Panc1 (cell line): ENCODE measurements at regions not wholly inside any gene's neighbourhood (a gene's known extent, or its start where the extent isn't known, plus 50 kb on each side); places are given as distances from the start of the nearest gene placed in this dataset.
A peak's percentile ranks its signal among the peaks of the same experiment; 100 is the strongest.

Experiments used
- ATAC-seq: fragments of 200-7000 bp; cut with Tn5 transposase; 2 replicates; pipeline ENCODE4 v1.9.1; 2020; ENCODE audit warnings: mild to moderate bottlenecking, moderate library complexity
- BruUV-seq: library from RNA; stranded (reverse); fragments of 400-500 nt; replicated peaks from 2 replicates; lab custom pipeline; 2021; lab: Mats Ljungman, UMichigan
- CTCF ChIA-PET: fragments of 300-600 bp; sonication (Branson Sonifier 250); formaldehyde crosslinking; loops from one replicate; lab custom pipeline; 2022; ENCODE audit warnings: antibody characterized with exemption; lab: Charles Lee
- POLR2A ChIA-PET: fragments of 300-600 bp; sonication (Branson Sonifier 250); formaldehyde crosslinking; loops from one replicate; lab custom pipeline; 2022; ENCODE audit warnings: antibody characterized with exemption; lab: Charles Lee
- DNase-seq: peaks from one replicate; pipeline ENCODE4 v3.0.0-alpha.2; 2010; ENCODE audit warnings: low read depth, low spot score
- H3K27ac ChIP-seq: 2 replicates; pipeline ENCODE4 v1.5.1; 2011; ENCODE audit warnings: mild to moderate bottlenecking, low read length, inconsistent platforms
- H3K27me3 ChIP-seq: fragments of 200-500 bp; sonication (Bioruptor generic); 2 replicates; pipeline ENCODE4 v1.6.0; 2014; ENCODE audit warnings: low read length, inconsistent platforms; ENCODE audit not compliant: control insufficient read depth, insufficient read depth
- H3K36me3 ChIP-seq: fragments of 200-500 bp; sonication (Bioruptor generic); 2 replicates; pipeline ENCODE4 v1.5.1; 2014; ENCODE audit warnings: inconsistent platforms, mild to moderate bottlenecking, low read length, moderate library complexity; ENCODE audit not compliant: control insufficient read depth, insufficient read depth
- H3K4me1 ChIP-seq: 2 replicates; pipeline ENCODE4 v1.5.1; 2011; ENCODE audit warnings: inconsistent platforms, mild to moderate bottlenecking, low read length, moderate library complexity; ENCODE audit not compliant: control insufficient read depth, insufficient read depth
- H3K4me3 ChIP-seq, 2 experiments: 2 replicates each; pipeline ENCODE4 v1.5.1; 2011 to 2012; ENCODE audit warnings: low read depth in 2 of 2, low read length in 2 of 2, mild to moderate bottlenecking in 2 of 2, inconsistent platforms in 1 of 2, moderate library complexity in 1 of 2
- H3K9me3 ChIP-seq: fragments of 200-500 bp; sonication (Bioruptor generic); 2 replicates; pipeline ENCODE4 v1.5.1; 2014; ENCODE audit warnings: low read depth, mild to moderate bottlenecking, inconsistent platforms, low read length, moderate library complexity; ENCODE audit not compliant: control insufficient read depth, insufficient read depth
- POLR2AphosphoS5 ChIP-seq: IDR thresholded peaks from 2 replicates; pipeline ENCODE4 v1.6.1; 2012; ENCODE audit warnings: mild to moderate bottlenecking, low read depth, low read length, moderate library complexity
- SIN3A ChIP-seq: IDR thresholded peaks from 2 replicates; pipeline ENCODE4 v1.6.1; 2012; ENCODE audit warnings: low read depth, mild to moderate bottlenecking, low read length, moderate library complexity, borderline replicate concordance; ENCODE audit not compliant: insufficient read depth
- TCF7L2 ChIP-seq: IDR thresholded peaks from 2 replicates; pipeline ENCODE4 v1.6.1; 2011; ENCODE audit warnings: mild to moderate bottlenecking, low read depth, low read length, inconsistent platforms
- in situ Hi-C: cut with HindIII; loops from 2 replicates; pipeline ENCODE4 v1.10.0; 2016; ENCODE audit warnings: low sequenced_read_pairs, low pct_unique_long_range_greater_than_20kb
- intact Hi-C: fragments of 100-400 bp; cut with micrococcal nuclease; formaldehyde crosslinking; loops from one replicate; pipeline ENCODE4 v1.10.0; 2022; ENCODE audit not compliant: unreplicated experiment
- TF ChIP-seq, protein P1 (sequence below): fragments of 450-650 bp; IDR thresholded peaks from 2 replicates; pipeline ENCODE4 v1.5.1; 2017; ENCODE audit warnings: mild to moderate bottlenecking
- TF ChIP-seq, protein P2 (sequence below), 2 experiments: IDR thresholded peaks; 2 replicates each; pipeline ENCODE4 v1.6.1; 2011 to 2012; ENCODE audit warnings: low read depth in 2 of 2, control low read depth in 1 of 2, low read length in 1 of 2, mild to moderate bottlenecking in 1 of 2, moderate library complexity in 1 of 2; ENCODE audit not compliant: insufficient read depth in 1 of 2

DNA sequence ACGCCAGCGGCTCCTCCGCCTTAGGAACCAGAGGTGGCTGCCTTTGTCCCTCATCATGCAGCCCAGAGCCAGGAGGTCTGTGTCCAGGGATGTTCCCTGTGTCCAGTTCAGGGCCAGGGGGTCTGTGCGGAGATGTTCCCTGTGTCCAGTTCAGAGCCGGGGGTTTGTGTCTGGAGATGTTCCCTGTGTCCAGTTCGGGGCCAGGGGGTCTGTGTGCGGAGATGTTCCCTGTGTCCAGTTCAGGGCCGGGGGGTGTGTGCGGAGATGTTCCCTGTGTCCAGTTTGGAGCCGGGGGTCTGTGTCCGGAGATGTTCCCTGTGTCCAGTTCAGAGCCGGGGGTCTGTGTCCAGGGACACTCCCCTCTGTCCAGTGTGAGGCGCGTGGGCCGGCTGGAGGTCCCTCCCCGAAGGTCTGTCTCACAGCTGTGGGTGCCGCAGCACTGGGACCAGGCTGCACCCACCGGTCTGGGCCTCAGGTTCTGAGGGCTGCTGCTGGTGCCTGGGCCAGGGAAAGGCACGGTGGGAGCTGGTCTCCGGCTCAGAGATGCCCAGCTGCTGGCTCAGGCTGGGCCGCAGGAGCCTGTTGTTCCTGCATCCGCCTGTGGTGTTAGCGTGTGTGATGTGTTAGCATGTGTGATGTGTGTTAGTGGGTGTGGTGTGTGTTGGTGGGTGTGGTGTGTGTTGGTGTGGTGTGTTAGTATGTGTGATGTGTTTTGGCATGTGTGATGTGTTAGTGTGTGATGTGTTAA, 67.9 kb upstream of the CFAP46 start:
- ATAC-seq: no peak
- no TSS peak for BruUV-seq
- Histone ChIP-seq H3K27me3 (no peaks in the 10 kb centered on the region), H3K4me1 (peaks cover 13% of the 10 kb centered on the region), H3K27ac (peak overlapping the region; percentile 54; the same call in 1 of the 2 replicates), H3K9me3 (no peaks in the 10 kb centered on the region), H3K4me3 (peak overlapping the region; percentile 12 to 16), H3K36me3 (no peaks in the 10 kb centered on the region)
- ChIA-PET CTCF (no interaction called here), POLR2A (no interaction called here)
- DNase-seq: no peak
- in situ Hi-C loops (no loop called here), intact Hi-C loops (no loop called here)
- no peak for TF ChIP-seq TCF7L2
- TF ChIP-seq SIN3A: no peak
- no peak for TF ChIP-seq POLR2AphosphoS5
- TF ChIP-seq, protein P1, sequence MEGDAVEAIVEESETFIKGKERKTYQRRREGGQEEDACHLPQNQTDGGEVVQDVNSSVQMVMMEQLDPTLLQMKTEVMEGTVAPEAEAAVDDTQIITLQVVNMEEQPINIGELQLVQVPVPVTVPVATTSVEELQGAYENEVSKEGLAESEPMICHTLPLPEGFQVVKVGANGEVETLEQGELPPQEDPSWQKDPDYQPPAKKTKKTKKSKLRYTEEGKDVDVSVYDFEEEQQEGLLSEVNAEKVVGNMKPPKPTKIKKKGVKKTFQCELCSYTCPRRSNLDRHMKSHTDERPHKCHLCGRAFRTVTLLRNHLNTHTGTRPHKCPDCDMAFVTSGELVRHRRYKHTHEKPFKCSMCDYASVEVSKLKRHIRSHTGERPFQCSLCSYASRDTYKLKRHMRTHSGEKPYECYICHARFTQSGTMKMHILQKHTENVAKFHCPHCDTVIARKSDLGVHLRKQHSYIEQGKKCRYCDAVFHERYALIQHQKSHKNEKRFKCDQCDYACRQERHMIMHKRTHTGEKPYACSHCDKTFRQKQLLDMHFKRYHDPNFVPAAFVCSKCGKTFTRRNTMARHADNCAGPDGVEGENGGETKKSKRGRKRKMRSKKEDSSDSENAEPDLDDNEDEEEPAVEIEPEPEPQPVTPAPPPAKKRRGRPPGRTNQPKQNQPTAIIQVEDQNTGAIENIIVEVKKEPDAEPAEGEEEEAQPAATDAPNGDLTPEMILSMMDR: no peak
- TF ChIP-seq, protein P2, sequence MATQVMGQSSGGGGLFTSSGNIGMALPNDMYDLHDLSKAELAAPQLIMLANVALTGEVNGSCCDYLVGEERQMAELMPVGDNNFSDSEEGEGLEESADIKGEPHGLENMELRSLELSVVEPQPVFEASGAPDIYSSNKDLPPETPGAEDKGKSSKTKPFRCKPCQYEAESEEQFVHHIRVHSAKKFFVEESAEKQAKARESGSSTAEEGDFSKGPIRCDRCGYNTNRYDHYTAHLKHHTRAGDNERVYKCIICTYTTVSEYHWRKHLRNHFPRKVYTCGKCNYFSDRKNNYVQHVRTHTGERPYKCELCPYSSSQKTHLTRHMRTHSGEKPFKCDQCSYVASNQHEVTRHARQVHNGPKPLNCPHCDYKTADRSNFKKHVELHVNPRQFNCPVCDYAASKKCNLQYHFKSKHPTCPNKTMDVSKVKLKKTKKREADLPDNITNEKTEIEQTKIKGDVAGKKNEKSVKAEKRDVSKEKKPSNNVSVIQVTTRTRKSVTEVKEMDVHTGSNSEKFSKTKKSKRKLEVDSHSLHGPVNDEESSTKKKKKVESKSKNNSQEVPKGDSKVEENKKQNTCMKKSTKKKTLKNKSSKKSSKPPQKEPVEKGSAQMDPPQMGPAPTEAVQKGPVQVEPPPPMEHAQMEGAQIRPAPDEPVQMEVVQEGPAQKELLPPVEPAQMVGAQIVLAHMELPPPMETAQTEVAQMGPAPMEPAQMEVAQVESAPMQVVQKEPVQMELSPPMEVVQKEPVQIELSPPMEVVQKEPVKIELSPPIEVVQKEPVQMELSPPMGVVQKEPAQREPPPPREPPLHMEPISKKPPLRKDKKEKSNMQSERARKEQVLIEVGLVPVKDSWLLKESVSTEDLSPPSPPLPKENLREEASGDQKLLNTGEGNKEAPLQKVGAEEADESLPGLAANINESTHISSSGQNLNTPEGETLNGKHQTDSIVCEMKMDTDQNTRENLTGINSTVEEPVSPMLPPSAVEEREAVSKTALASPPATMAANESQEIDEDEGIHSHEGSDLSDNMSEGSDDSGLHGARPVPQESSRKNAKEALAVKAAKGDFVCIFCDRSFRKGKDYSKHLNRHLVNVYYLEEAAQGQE (IDR thresholded peaks at IDR 0.05; ENCODE audit: insufficient read depth in 1 of 2, low read depth in 2 of 2, low read length in 1 of 2): no peak

DNA sequence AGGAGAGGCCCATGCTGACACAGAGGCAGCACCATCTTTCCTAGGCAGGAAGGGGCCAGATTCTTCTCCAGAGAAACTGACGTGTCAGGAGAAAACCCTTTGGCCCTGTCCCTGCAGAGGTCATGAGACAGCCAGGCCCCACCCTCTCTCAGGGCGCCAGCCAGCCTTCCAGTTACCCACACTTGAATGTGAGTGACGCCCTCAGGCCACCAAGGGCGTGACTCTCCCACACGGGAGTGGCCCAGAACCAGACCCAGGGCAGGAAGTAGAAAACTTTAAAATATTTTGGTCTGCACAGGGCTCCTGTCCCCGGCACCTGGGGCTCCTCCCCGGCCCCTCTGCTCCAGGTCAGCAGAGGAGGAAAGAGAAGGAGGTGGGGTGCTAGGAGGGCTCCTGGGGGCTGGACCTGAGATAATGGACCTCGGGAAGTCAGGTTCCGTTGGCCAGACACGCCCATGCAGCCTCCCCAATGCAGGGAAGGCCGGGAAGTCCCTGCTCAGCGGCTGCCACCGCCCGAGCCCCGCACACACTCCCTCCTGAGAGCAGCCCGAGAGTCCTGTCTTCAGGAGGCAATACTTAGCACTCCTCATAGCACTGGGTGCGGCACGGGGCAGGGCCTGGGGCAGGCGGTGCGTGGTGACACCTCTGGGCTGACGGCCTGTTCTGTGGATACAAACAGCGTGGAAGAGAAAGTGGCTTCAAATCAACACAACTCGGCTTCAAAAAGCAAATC, 67.0 kb upstream of the CFAP46 start:
- POLR2A ChIA-PET: no interaction called here
- no peak for DNase-seq

More for the DNA sequence above, 67.0 kb upstream of the CFAP46 start:
- Histone ChIP-seq H3K9me3 (no peaks in the 10 kb centered on the region), H3K4me3 (peak overlapping the region; percentile 12 to 16), H3K36me3 (no peaks in the 10 kb centered on the region), H3K4me1 (peaks cover 13% of the 10 kb centered on the region), H3K27me3 (no peaks in the 10 kb centered on the region), H3K27ac (peak overlapping the region; percentile 59)
- intact Hi-C loops (no loop called here), in situ Hi-C loops (no loop called here)
- BruUV-seq: no TSS peak
- TF ChIP-seq SIN3A (0 out of 2 replicates have a peak, but pooled peaks have one; percentile 23), POLR2AphosphoS5 (no peak), TCF7L2 (no peak)
- TF ChIP-seq, protein P1: no peak
- TF ChIP-seq, protein P2 (IDR thresholded peaks at IDR 0.05; ENCODE audit: insufficient read depth in 1 of 2, low read depth in 2 of 2, low read length in 1 of 2): 0 out of 4 replicates have a peak, but pooled peaks of 1 of the 2 experiments have one; percentile 3
- CTCF ChIA-PET: no interaction called here
- peak; percentile 88 for ATAC-seq
